ENCODE measurements at regions not wholly inside any gene's neighbourhood (a gene's known extent, or its start where the extent isn't known, plus 50 kb on each side); places are given as distances from the start of the nearest gene placed in this dataset.
A peak's percentile ranks its signal among the peaks of the same experiment; 100 is the strongest.

DNA sequence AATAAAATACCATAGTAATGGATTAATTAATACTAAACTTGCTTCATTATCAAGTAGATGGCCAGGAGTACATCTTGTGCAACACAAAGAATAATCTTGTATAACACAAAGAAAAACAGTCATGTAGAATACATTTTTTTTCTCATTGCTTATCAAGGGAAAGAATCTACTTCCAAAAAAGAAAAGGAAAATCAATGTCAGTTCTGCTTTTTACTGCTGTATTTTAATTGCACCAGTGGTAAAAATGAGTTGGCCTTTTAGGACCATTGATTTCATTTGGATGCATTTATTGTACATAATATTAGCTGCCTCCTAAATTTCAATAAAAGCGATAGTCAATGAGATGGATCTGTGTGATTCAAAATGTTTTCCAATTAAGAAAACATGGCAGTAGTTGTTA, 96.9 kb upstream of the BTBD3 start:
- no peak for DNase-seq

DNA sequence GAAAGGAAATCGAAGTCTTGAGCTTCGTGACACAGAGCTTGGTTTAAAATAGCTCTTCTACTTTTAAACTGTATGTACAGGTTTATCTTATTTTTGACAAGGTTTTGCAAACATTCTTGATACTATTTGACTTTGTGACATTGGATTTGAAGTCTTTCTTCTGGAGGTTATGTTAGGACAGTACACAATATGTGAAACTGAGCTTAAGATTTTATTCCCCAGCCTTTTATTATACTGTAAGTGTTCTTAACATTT, 95.2 kb upstream of the BTBD3 start:
- no peak for DNase-seq

GRCh38 chr20:11826334-11826733, 91.4 kb upstream of the BTBD3 start:
- no peak for DNase-seq

GRCh38 chr20:11832397-11832796, 85.3 kb upstream of the BTBD3 start:
- no peak for DNase-seq

GRCh38 chr20:11832851-11833250, 84.8 kb upstream of the BTBD3 start:
- no peak for DNase-seq

DNA sequence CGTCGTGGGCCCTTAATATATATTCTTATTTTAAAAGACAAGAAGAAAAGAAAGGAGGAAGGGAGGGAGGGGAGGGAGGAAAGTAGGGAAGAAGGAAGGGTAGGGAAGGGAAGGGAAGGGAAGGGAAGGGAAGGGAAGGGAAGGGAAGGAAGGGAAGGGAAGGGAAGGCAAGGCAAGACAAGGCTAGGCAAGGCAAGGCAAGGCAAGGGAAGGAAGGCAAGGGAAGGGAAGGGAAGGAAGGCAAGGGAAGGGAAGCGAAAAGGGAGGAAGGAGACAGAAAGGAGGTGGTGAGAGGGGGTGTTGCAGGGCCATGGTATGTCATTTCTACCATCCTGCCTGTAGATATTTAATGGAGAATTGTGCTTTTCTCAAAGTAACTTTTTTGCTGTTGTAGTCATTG, 83.9 kb upstream of the BTBD3 start:
- no peak for DNase-seq

DNA sequence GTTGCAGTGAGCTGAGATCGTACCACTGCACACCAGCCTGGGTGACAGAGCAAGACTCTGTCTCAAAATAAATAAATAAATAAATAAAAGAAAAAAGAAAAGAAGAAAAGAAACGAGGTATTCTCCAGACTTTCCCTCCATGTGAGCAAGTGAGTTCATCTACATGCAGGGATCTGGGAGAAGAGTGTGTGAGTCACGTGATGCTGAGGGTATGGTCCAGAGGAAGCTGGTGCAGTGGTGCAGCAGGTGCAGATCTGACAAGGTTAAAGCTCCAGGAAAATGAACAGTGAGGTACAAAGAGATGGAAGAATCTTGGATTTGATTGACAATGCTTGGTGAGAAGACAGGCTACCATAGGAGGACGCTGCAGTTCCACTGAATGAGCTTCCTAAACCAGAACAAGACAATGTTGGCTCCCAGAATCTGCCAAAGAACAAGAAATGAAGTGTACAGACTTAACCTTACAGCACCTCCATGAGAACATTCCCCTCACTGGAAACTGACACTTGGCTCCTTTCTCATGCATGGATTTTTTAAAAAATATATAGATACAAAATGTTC, 79.5 kb upstream of the BTBD3 start:
- DNase-seq: no peak

DNA sequence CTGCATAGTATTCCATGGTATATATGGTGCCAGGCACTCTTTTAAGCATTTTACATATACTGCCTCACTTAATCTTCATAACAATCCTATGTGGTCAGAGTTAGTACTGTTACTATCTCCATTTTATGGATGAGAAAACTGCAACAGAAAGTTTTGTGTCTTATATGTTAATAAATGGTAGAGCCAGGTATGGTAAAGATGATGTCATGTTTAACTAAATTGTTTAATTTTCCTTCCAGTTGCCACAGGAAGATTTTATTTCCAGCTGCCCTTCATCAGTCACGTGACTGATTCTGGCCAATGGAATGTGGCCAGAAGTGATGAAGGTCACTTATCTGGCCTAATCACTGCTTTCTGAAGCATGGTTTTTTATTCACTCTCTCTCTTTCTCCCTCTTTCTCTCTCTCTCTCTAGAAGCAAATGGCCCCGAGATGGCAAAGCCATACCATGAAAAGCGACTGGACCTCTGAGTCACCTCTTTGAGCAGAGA, 75.7 kb upstream of the BTBD3 start:
- no peak for DNase-seq

GRCh38 chr20:11843289-11843688, 74.4 kb upstream of the BTBD3 start:
- DNase-seq: no peak

DNA sequence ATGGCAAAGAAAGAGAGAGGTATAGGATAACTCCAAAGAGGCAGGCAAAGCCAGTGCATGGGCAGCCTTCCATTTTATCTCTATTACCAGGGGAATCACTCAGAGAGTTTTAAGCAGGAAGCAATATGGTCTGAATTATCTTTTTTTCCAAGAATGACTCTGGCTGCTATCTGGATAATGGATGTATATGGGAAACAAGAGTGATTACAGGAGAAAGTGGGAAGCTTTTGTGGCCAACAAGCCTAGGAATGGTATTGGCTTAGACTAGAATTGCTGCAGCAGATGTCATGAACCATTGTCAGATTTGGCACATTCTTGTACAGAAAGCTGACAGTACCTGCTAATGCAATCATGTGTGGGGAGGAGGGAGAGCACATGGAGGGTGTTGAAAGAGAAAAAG, 73.0 kb upstream of the BTBD3 start:
- DNase-seq: no peak

- DNase-seq: no peak
Observed at GRCh38 chr20:11845340-11845739, 72.4 kb upstream of the BTBD3 start.

- DNase-seq: no peak
Observed at GRCh38 chr20:11846131-11846530, 71.6 kb upstream of the BTBD3 start.

GRCh38 chr20:11847827-11848226, 69.9 kb upstream of the BTBD3 start:
- no peak for DNase-seq

- peak; percentile 61 for DNase-seq
Observed at GRCh38 chr20:11849270-11849915, 68.3 kb upstream of the BTBD3 start.

GRCh38 chr20:11849976-11850670, 67.6 kb upstream of the BTBD3 start:
- no peak for DNase-seq

DNA sequence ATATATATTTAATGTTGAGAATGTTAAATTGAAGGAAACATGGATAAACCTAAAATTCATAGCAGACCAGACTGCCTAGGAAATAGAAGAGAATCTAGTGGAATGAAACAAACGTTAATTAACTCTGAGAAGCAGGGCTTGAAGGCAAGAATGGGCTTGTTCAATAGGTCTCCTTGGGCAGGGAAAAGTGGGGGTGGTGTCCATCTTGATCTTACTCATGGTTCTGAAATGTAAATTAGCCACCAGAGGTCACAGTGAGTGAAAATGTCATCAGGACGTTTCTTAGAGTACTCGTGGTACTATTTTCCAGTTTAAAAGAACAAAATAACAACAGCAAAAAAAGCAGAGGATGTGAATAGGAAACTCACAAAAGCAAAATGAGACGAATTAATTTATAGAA, 66.8 kb upstream of the BTBD3 start:
- DNase-seq: no peak

- no peak for DNase-seq
Observed at GRCh38 chr20:11851646-11852045, 66.0 kb upstream of the BTBD3 start.

- no peak for DNase-seq
Observed at GRCh38 chr20:11852189-11852588, 65.5 kb upstream of the BTBD3 start.

GRCh38 chr20:11852811-11853210, 64.9 kb upstream of the BTBD3 start:
- DNase-seq: no peak

DNA sequence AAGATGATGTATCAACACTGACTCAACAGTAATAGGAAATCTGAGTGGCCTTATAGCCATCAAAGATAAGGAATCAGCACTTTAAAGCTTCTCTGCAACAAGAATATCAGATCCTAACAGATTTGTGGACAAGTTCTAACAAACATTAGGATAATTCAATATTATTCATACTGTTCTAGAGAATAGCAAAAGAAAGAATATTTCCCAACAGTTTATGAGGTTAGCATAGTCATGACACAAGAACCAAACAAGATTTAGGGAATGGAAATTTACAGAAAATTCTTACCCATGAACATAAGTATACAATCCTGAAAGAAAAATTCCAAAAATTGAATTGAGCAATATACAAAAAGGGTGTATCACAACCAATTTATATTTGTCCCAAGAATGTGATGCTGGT, 64.3 kb upstream of the BTBD3 start:
- DNase-seq: no peak

DNA sequence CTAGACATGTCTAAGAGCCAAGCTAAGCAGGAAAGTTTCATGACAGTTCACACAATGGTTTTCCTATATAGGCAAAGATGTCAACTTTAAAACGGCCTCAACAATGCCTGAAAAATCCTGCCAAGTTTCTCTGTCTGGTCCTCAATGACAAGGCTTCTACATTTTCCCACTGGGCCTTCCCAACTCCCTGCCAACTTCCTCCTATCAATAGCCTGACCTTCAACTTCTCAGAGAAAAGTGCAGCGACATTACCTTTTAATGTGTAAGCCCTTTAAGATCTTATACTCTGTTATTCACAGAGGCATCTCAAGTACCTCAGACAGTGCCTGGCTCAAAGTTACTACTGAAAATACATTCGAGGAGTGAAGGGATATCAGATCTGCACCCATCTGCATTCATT, 56.2 kb upstream of the BTBD3 start:
- DNase-seq: no peak

- DNase-seq: no peak
Observed at GRCh38 chr20:11867291-11867919, 50.3 kb upstream of the BTBD3 start.
